NOMO-1 (cell line): ENCODE measurements at regions not wholly inside any gene's neighbourhood (a gene's known extent, or its start where the extent isn't known, plus 50 kb on each side); places are given as distances from the start of the nearest gene placed in this dataset.

Experiments used
- DNase-seq, 2 experiments: peaks; one replicate each; lab custom pipeline; 2025; ENCODE audit not compliant: unreplicated experiment in 2 of 2; lab: John Stamatoyannopoulos, UW

- DNase-seq: no peak
Observed at GRCh38 chr1:212189352-212189738, 95.9 kb upstream of the PPP2R5A start.

- DNase-seq: no peak
Observed at GRCh38 chr1:212190169-212190568, 95.0 kb upstream of the PPP2R5A start.

DNA sequence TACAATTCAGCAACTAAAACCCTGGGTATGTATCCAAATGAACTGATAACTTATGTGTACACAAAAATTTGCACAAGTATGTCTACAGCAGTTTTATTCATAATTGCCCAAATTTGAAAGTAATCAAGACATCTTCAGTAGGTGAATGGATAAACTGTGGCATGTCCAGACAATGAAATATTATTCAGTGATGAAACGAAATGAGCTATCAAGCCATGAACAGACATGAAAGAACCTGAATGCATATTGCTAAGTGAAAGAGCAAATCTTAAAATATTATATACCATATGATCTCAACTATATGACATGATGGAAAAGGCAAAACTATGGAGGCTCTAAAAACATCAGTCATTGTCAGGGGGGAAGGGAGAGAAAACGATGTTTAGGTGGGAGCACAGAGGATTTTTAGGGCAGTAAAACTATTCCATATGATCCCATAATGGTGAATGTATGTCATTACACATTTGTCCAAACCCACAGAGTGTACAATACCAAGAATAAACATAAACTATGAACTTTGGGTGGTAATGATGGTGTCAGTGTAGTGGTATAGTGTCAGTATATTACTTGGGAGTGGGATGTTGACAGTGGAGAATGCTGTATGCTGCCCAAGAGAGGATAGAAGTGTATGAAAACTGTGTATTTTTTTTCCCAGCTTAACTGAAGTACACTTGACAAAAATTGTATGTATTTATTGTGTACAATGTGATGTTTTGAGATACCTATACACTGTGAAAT lies 92.8 kb upstream of the PPP2R5A start:
- DNase-seq: no peak

DNA sequence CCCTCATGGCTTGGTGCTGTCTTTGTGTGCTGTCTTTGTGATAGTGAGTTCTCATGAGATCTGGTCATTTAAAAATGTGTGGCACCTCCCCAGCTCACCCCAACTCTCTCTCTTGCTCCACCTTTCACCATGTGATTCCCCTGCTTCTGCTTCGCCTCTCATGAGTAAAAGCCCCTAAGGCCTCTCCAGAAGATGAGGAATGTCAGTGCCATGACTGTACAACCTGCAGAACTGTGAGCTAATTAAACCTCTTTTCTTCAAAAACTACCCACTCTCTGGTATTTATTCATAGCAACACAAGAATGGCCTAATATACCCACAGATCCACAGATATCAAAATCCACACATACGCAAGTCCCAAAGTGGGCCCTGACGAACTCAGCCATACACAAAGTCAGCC lies 88.9 kb upstream of the PPP2R5A start:
- DNase-seq: no peak

DNA sequence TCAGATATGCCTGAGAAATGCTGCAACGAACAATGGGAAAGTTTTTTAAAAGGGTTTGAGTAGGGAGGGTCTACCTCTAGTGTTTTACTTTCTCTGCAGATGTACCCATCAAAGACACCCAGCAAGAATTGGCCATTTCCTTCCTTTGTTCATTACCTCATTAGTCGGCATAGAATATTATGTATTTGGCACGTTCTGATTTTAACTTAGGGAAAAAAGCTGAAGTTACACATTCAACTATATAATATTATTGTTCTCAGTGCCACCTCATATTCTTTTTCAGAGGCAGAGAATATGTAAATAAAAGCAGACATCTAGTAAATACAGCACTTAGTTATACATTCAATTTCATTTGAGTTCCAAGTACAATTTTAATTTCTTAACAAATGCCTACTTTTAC lies 83.7 kb upstream of the PPP2R5A start:
- DNase-seq: no peak

DNA sequence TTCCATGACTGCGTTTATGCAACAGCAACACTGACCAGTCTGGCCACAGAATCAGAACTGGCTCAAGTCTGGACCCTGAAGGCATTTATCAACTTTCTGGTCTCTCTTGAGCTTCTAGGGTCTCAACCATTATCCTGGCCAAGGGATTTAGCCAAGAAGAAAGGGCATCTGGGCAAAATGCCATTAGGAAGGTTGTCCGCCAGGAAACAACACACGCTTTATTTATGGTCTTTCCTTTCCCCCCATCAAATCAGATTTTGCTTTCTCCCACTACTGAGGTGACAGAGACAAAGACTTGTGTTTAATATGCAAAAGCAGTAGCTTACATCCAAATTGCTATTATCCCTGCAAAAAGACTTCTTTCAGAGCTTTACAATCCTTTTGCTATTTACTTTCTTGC lies 81.6 kb upstream of the PPP2R5A start:
- no peak for DNase-seq

DNA sequence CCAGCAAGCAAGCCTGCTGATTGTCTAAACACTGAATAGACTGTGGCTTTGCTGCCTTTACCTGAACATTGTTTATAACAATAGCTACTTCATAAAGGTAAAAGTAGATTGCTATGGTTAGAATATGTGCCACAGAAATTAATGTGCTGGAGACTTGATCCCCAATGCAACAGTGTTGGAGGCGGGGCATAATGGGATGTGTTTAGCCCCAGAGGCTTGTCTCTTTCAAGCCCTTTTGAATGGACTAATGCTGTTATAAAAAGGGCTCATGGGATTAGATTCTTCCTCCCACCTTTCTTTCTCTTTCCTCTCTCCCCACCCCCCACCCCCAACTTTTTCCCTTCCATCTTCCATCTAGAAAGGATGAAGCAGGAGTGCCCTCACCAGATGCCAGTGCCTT lies 80.2 kb upstream of the PPP2R5A start:
- no peak for DNase-seq

DNA sequence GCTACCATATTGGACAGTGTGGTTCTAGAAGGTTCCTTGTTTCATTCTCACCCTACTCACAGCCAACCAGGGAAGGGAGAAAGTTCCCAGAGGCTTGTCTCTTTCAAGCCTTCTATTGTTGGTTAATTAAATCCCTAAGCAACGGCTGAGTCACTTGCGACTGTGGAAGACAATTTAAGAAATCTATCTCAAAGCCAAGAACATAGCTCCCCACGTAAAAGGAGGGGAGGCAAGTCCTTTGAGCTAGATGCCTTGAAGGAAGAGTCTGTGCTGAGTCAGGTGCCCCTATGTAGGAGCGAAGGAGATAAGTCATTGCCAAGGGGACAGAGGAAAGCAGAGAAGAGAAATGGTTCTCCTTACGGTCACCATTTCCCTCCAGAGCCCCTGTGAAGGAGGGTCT lies 79.4 kb upstream of the PPP2R5A start:
- no peak for DNase-seq

- DNase-seq: no peak
Observed at GRCh38 chr1:212207118-212207517, 78.1 kb upstream of the PPP2R5A start.

GRCh38 chr1:212207822-212208520 lies 77.2 kb upstream of the PPP2R5A start:
- no peak for DNase-seq

DNA sequence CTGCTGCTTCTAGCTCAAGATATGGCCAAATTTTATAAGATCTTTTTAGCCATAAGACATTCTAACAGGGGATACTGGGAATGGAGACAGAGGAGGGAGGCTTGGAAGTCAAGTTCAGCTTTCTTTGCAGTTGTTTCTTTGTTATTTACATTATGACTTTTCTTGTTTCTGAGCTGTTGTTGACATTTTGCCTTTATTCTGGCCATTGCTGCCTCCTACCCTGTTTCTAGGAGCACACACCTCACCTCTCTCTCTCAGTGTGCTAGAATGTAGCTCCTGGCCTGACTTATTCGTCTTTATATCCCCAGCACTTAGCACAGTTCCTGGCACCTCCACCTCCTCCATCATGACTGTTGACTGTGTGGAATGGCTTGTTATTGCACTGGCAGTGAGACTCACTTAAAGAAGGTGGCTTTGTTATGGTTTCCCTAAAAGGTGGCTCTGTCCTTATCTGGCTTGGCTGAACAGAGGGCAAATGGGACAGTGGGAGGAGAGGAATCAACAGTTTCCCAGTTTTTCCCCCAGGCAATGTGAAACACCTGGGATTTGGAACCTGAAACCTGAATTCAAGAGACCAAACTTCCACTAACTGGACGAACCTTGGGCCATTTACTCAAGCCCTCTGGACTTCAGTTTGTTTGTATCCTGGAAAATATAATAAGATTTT lies 76.1 kb upstream of the PPP2R5A start:
- no peak for DNase-seq

DNA sequence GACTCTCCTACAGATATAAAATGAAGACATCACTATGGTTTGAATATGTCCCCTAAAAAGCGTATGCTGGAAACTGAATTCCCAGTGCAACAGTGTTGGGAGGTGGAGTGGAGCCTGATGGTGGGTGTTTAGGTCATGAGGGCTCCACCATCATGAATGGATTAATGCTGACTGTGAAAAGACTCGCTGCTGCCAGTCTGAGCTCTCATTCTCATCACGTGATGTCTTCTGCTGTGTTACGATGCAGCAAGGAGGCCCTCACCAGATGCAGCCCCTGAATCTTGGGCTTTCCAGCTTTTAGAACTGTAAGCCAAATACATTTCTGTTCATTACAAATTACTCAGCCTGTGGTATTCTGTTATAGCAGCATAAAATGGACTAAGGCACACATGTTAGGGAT lies 73.8 kb upstream of the PPP2R5A start:
- DNase-seq: no peak

DNA sequence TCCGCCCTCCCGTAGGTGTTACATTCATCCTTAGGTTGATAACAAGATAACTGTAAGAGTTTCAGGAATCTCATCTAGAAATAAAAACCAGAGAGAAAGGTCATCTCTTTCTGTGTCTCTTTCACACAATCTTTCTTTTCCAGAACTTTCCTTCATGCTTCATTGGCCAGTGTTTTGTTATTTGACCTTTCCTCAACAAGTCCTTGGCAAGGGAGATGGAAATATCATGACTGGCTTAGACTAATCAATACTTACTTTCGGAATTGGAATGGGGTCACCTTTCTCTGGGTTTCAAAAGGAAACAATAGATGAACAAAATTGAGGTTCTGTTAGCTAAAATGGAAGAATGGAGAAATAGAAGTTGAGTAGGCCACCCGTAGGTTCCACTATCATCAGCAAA lies 72.9 kb upstream of the PPP2R5A start:
- DNase-seq: no peak

DNA sequence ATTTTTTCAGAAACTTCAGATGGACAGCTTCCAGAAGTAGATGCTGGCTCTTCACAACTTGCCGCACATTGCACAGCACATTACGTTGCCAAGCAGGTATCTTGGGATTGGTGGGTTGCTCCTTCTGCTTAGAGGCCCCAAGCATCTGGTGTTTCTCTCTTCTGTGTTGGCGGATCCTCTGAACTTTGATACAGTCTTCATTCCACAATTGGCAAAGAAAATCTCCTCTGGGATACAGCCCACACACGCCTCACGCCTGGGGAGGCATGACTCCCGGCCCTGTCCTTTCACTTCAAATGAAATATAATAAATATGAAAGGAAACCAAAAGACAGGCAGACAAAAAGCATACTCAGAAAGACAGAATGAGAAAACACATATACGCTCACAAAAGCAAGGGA lies 72.3 kb upstream of the PPP2R5A start:
- no peak for DNase-seq

- DNase-seq: no peak
Observed at GRCh38 chr1:212213784-212214183, 71.4 kb upstream of the PPP2R5A start.

DNA sequence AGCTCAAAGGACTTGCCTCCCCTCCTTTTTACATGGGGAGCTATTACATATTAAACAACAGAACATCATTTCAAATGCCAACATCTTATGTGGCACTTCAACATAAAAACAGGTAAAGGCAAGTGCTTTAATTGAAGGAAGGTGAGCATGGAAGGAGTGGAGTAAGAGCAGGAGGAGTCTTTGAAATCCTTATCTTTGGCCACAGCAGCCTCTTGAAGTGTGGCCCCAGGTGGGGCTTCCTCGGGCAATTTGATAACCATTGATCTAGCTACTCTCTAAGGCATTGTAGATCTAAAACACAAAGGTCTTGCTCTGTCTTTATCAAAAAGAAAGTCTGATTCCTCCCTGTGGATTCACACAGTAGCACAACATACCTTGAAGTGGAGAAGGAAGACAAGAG lies 70.9 kb upstream of the PPP2R5A start:
- DNase-seq: no peak

DNA sequence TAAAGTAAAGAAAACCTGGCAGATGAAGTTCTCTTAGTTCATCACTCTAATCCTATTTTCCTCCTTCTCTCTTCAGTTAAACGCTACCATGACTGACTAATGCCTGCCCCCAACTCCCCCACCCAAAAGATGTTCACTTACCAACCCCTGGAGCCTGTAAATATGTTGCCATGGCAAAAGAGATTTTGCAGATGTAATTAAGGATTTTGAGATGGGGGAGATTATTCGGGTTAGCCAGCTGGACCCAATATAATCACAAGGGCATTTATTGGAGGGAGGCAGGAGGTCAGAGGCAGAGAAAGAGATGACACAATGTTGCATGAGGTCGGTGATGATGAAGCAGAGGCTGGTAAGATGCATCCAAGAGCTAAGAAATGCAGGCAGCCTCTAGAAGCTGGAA lies 69.3 kb upstream of the PPP2R5A start:
- no peak for DNase-seq

DNA sequence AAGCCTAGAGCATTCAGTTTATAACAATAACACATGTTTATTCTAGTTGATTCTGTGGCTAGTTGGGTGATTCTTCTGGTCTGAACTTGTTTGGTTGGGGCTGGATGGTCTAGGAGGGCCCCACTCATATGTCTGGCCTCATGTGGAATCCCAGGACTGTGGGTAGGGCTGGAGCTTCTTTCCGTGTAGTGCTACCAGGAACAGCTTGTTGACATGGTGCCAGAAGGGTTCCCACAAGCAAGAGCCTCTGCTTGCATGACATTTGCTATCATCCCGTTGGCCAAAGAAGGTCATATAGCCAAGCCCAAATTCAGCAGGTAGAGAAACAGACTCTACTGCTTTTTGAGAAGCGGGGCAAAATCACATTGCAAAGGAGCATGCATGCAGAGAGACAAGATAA lies 67.6 kb upstream of the PPP2R5A start:
- DNase-seq: no peak

DNA sequence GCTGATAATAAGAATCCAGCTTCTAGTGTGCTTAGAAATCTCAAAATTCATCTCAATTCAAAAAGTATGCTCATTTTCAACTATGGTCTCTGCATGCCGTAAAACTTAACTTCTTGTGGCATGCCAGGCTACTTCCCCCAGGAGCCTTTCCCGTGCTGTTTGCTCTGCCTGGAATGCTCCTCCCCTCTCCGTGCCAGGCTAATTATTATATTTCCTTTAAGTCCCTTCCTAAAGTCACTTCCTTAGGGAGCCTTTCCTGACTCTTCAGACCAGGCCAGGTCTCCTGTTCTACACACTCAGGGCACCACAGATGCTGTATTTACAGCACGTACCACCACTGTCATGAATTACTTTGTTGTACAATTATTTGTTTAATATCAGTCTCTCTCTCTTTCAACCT lies 67.1 kb upstream of the PPP2R5A start:
- DNase-seq: no peak

DNA sequence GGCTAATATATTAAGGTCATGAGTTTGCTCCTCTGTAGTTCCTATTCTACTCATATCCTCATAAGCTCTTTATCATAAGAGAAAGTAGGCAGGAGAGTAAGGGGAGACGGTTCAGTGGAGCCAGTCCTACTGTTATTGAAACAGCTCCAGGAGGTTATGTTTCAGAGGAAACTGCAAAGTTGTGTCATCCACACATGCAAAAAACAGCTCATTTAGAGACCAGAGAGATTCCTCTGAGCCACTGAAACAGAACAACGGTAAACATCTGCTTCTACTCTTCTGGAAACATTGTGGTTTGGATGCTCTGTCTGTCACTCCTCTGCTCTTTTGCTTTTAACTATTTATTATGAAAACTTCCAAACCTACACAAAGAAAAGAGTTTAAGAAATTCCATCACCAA lies 66.3 kb upstream of the PPP2R5A start:
- DNase-seq: no peak

GRCh38 chr1:212219679-212220463 lies 65.3 kb upstream of the PPP2R5A start:
- DNase-seq: no peak
